ENCODE measurements at regions not wholly inside any gene's neighbourhood (a gene's known extent, or its start where the extent isn't known, plus 50 kb on each side); places are given as distances from the start of the nearest gene placed in this dataset.

- no peak for DNase-seq
These were observed 454.4 kb downstream of the BRD1 start for GRCh38 chr22:49373289-49373666.

- DNase-seq = no peak
These were observed 455.0 kb downstream of the BRD1 start for GRCh38 chr22:49372530-49373288.

GRCh38 chr22:49372111-49372529 lies 455.6 kb downstream of the BRD1 start:
- no peak for DNase-seq

- no peak for DNase-seq
These were observed 456.2 kb downstream of the BRD1 start for GRCh38 chr22:49371325-49372110.

GRCh38 chr22:49370627-49371301 lies 456.9 kb downstream of the BRD1 start:
- DNase-seq = no peak

GRCh38 chr22:49369726-49370626 lies 457.7 kb downstream of the BRD1 start:
- no peak for DNase-seq

GRCh38 chr22:49368976-49369725 lies 458.5 kb downstream of the BRD1 start:
- no peak for DNase-seq

- DNase-seq = no peak
These were observed 459.3 kb downstream of the BRD1 start for GRCh38 chr22:49368221-49368975.

- no peak for DNase-seq
These were observed 460.5 kb downstream of the BRD1 start for GRCh38 chr22:49367041-49367697.

GRCh38 chr22:49366437-49366836 lies 461.2 kb downstream of the BRD1 start:
- DNase-seq = no peak

GRCh38 chr22:49365910-49366309 lies 461.8 kb downstream of the BRD1 start:
- DNase-seq = no peak

GRCh38 chr22:49365191-49365837 lies 462.4 kb downstream of the BRD1 start:
- DNase-seq = no peak

- DNase-seq = no peak
These were observed 463.3 kb downstream of the BRD1 start for GRCh38 chr22:49364398-49364797.

GRCh38 chr22:49363526-49364230 lies 464.0 kb downstream of the BRD1 start:
- no peak for DNase-seq

GRCh38 chr22:49362211-49362839 lies 465.3 kb downstream of the BRD1 start:
- DNase-seq = no peak

- DNase-seq = no peak
These were observed 466.5 kb downstream of the BRD1 start for GRCh38 chr22:49361164-49361563.

GRCh38 chr22:49360746-49361145 lies 466.9 kb downstream of the BRD1 start:
- no peak for DNase-seq

GRCh38 chr22:49359076-49359475 lies 468.6 kb downstream of the BRD1 start:
- DNase-seq = no peak
